Loucy (cell line): ENCODE measurements at regions not wholly inside any gene's neighbourhood (a gene's known extent, or its start where the extent isn't known, plus 50 kb on each side); places are given as distances from the start of the nearest gene placed in this dataset.

ENCODE experiments used
- H2AFZ ChIP-seq: fragments of 200-600 bp; sonication (generic); 2 replicates; pipeline ENCODE4 v1.6.0; 2016; ENCODE audit warnings: antibody characterized with exemption, mild to moderate bottlenecking, low read length, moderate library complexity
- H3F3A ChIP-seq: fragments of 200-600 bp; 2 replicates; pipeline ENCODE4 v1.6.0; 2016; ENCODE audit warnings: antibody characterized with exemption, low read depth, mild to moderate bottlenecking
- H3K27me3 ChIP-seq: fragments of 200-600 bp; sonication (generic); 2 replicates; pipeline ENCODE4 v1.6.1; 2014; ENCODE audit warnings: low read length, mild to moderate bottlenecking; ENCODE audit not compliant: insufficient read depth, poor library complexity, severe bottlenecking
- H3K36me3 ChIP-seq: fragments of 200-600 bp; sonication (generic); 2 replicates; pipeline ENCODE4 v1.6.1; 2016; ENCODE audit warnings: low read length; ENCODE audit not compliant: insufficient read depth
- H3K4me1 ChIP-seq: fragments of 200-600 bp; sonication (generic); 2 replicates; pipeline ENCODE4 v1.5.1; 2014; ENCODE audit warnings: low read length, mild to moderate bottlenecking; ENCODE audit not compliant: insufficient read depth, poor library complexity, severe bottlenecking
- H3K4me2 ChIP-seq: fragments of 200-600 bp; sonication (generic); 2 replicates; pipeline ENCODE4 v1.6.0; 2014; ENCODE audit warnings: antibody characterized with exemption, low read length, low read depth, mild to moderate bottlenecking; ENCODE audit not compliant: poor library complexity, severe bottlenecking
- H3K4me3 ChIP-seq: fragments of 200-600 bp; sonication (generic); 2 replicates; pipeline ENCODE4 v1.5.1; 2014; ENCODE audit warnings: low read length, mild to moderate bottlenecking, mixed read lengths; ENCODE audit not compliant: poor library complexity, severe bottlenecking
- H3K79me2 ChIP-seq: fragments of 200-600 bp; sonication (generic); 2 replicates; pipeline ENCODE4 v1.6.1; 2014; ENCODE audit warnings: low read length; ENCODE audit not compliant: insufficient read depth
- H3K9ac ChIP-seq: fragments of 200-600 bp; sonication (generic); 2 replicates; pipeline ENCODE4 v1.6.0; 2014; ENCODE audit warnings: mild to moderate bottlenecking, low read depth, low read length, moderate library complexity; ENCODE audit not compliant: poor library complexity, severe bottlenecking
- H3K9me2 ChIP-seq: fragments of 200-600 bp; sonication (generic); replicated peaks from 2 replicates; pipeline ENCODE4 v1.6.1; 2016; ENCODE audit warnings: low read depth, low read length, mixed read lengths
- H3K9me3 ChIP-seq: fragments of 200-600 bp; sonication (generic); 2 replicates; pipeline ENCODE4 v1.6.1; 2014; ENCODE audit warnings: mild to moderate bottlenecking, antibody characterized with exemption, low read length, low read depth; ENCODE audit not compliant: insufficient read depth
- H4K20me1 ChIP-seq: fragments of 200-600 bp; sonication (generic); 2 replicates; pipeline ENCODE4 v1.6.0; 2014; ENCODE audit warnings: antibody characterized with exemption, low read length, mild to moderate bottlenecking; ENCODE audit not compliant: insufficient read depth, poor library complexity, severe bottlenecking
- EZH2phosphoT487 ChIP-seq: fragments of 200-600 bp; IDR thresholded peaks from 2 replicates; pipeline ENCODE4 v1.6.1; 2018; ENCODE audit warnings: antibody characterized with exemption, mild to moderate bottlenecking, moderate library complexity, borderline replicate concordance
- TF ChIP-seq, protein P1 (sequence below): fragments of 200-600 bp; sonication (generic); conservative IDR thresholded peaks from 2 replicates; pipeline ENCODE4 v1.5.1; 2014; ENCODE audit warnings: mild to moderate bottlenecking, antibody characterized with exemption, low read length

- no peaks in the 10 kb centered on the region for H3K36me3 ChIP-seq
- H4K20me1 ChIP-seq = no peaks in the 10 kb centered on the region
- no peak overlapping the region for H3K4me2 ChIP-seq
- H3K4me1 ChIP-seq = no peaks in the 10 kb centered on the region
- no peaks in the 10 kb centered on the region for H3K9me3 ChIP-seq
- no peak overlapping the region for H3K4me3 ChIP-seq
- H3K9ac ChIP-seq = no peak overlapping the region
- H3K27me3 ChIP-seq = no peaks in the 10 kb centered on the region
- H3K9me2 ChIP-seq = no peaks in the 10 kb centered on the region
- no peak for TF ChIP-seq EZH2phosphoT487
- TF ChIP-seq, protein P1, sequence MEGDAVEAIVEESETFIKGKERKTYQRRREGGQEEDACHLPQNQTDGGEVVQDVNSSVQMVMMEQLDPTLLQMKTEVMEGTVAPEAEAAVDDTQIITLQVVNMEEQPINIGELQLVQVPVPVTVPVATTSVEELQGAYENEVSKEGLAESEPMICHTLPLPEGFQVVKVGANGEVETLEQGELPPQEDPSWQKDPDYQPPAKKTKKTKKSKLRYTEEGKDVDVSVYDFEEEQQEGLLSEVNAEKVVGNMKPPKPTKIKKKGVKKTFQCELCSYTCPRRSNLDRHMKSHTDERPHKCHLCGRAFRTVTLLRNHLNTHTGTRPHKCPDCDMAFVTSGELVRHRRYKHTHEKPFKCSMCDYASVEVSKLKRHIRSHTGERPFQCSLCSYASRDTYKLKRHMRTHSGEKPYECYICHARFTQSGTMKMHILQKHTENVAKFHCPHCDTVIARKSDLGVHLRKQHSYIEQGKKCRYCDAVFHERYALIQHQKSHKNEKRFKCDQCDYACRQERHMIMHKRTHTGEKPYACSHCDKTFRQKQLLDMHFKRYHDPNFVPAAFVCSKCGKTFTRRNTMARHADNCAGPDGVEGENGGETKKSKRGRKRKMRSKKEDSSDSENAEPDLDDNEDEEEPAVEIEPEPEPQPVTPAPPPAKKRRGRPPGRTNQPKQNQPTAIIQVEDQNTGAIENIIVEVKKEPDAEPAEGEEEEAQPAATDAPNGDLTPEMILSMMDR = no peak
- 0 out of 2 replicates have a peak overlapping the region, but pooled peaks have one; percentile 30 for H2AFZ ChIP-seq
- H3F3A ChIP-seq = no peaks in the 10 kb centered on the region
- no peaks in the 10 kb centered on the region for H3K79me2 ChIP-seq
These were observed 186.4 kb upstream of the ST6GAL2 start for GRCh38 chr2:107072150-107072940.

GRCh38 chr2:107078584-107078983, 192.6 kb upstream of the ST6GAL2 start:
- Histone ChIP-seq H3K9me2 (no peaks in the 10 kb centered on the region), H3K27me3 (no peaks in the 10 kb centered on the region), H3K79me2 (no peaks in the 10 kb centered on the region), H3K4me2 (no peak overlapping the region), H4K20me1 (no peaks in the 10 kb centered on the region), H3K36me3 (no peaks in the 10 kb centered on the region), H2AFZ (no peak overlapping the region), H3K9me3 (no peaks in the 10 kb centered on the region), H3K4me1 (no peaks in the 10 kb centered on the region), H3K4me3 (no peak overlapping the region), H3F3A (no peaks in the 10 kb centered on the region), H3K9ac (no peak overlapping the region)
- no peak for TF ChIP-seq EZH2phosphoT487
- TF ChIP-seq, protein P1 = no peak

GRCh38 chr2:107086497-107086896, 200.5 kb upstream of the ST6GAL2 start:
- H3K9ac ChIP-seq = no peak overlapping the region
- H3K4me1 ChIP-seq = no peaks in the 10 kb centered on the region
- H3K9me2 ChIP-seq = no peaks in the 10 kb centered on the region
- H3K27me3 ChIP-seq = no peaks in the 10 kb centered on the region
- no peak for TF ChIP-seq EZH2phosphoT487
- TF ChIP-seq, protein P1 = no peak
- H4K20me1 ChIP-seq = no peaks in the 10 kb centered on the region
- H3K4me3 ChIP-seq = no peak overlapping the region
- no peaks in the 10 kb centered on the region for H3K79me2 ChIP-seq
- H3K9me3 ChIP-seq = no peaks in the 10 kb centered on the region
- H3K4me2 ChIP-seq = no peak overlapping the region
- H3F3A ChIP-seq = no peaks in the 10 kb centered on the region
- no peaks in the 10 kb centered on the region for H3K36me3 ChIP-seq
- no peak overlapping the region for H2AFZ ChIP-seq
